ENCODE measurements at regions not wholly inside any gene's neighbourhood (a gene's known extent, or its start where the extent isn't known, plus 50 kb on each side); places are given as distances from the start of the nearest gene placed in this dataset.

DNA sequence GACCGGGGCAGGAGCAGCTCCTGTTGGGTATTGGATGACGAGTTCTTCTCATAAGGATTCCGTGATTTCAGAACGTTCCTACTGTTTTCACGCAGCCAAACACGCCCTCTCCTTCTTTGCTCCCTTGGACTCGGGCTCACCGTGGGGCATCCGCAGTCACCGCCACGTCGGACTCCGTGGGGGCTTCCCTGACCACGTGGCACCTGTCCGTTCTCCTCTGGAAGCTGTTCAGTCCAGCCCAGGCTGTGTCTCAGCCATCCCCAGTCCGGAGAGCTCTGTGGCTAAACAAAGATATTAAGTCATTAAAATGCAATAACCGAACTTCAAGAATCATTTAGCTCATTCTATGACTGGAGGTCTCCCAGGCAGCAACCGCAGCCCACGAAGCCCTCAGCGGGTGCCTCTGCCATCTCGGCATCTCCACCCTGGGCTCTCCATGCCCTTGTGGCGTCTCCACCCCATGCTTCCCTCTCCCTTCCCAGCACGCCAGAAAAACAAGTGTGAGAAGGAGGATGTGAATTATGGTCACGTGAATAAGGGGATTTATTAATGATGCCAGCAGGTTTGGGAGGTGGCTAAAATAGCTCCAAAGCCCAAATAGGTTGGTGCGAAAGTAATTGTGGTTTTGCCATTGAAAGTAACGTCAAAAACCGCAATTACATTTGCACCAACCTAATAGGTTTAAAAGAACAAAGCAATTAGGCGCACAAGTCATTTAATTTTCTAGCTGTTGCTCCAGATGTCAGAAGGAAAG is 224.6 kb upstream of the PPP2R2D start:
- Histone ChIP-seq H3K4me3 (no peak overlapping the region), H3K27me3 (peaks cover 0 to 8% of the 10 kb centered on the region in 2 donors), H3K27ac (no peak overlapping the region), H3K9me3 (peaks cover 0 to 21% (median 13%) of the 10 kb centered on the region in 3 donors), H3K36me3 (no peaks in the 10 kb centered on the region), H3K4me1 (no peaks in the 10 kb centered on the region)
- intact Hi-C loops (cut with DNase I; ENCODE audit: low total_unique reads) = no loop called here
- DNase-seq = no peak
- TF ChIP-seq CTCF (IDR thresholded peaks at IDR 0.05) = no peak

GRCh38 chr10:131676800-131677421 is 223.9 kb upstream of the PPP2R2D start:
- Histone ChIP-seq H3K36me3 (no peaks in the 10 kb centered on the region), H3K27me3 (peaks cover 0 to 8% of the 10 kb centered on the region in 2 donors), H3K27ac (no peak overlapping the region), H3K4me3 (no peak overlapping the region), H3K9me3 (peaks cover 0 to 21% (median 7%) of the 10 kb centered on the region in 3 donors), H3K4me1 (no peaks in the 10 kb centered on the region)
- no peak for TF ChIP-seq CTCF (IDR thresholded peaks at IDR 0.05)
- intact Hi-C loops (cut with DNase I; ENCODE audit: low total_unique reads) = no loop called here
- DNase-seq = no peak

- H3K4me1 ChIP-seq = no peaks in the 10 kb centered on the region
- H3K9me3 ChIP-seq = peaks cover 0 to 20% (median 7%) of the 10 kb centered on the region in 3 donors
- H3K36me3 ChIP-seq = no peaks in the 10 kb centered on the region
- no peak for TF ChIP-seq CTCF (IDR thresholded peaks at IDR 0.05)
- peaks cover 0 to 8% of the 10 kb centered on the region in 2 donors for H3K27me3 ChIP-seq
- no peak overlapping the region for H3K27ac ChIP-seq
- intact Hi-C loops (cut with DNase I; ENCODE audit: low total_unique reads) = no loop called here
- DNase-seq = no peak
- H3K4me3 ChIP-seq = no peak overlapping the region
These were observed 223.1 kb upstream of the PPP2R2D start for GRCh38 chr10:131677671-131678070.

DNA sequence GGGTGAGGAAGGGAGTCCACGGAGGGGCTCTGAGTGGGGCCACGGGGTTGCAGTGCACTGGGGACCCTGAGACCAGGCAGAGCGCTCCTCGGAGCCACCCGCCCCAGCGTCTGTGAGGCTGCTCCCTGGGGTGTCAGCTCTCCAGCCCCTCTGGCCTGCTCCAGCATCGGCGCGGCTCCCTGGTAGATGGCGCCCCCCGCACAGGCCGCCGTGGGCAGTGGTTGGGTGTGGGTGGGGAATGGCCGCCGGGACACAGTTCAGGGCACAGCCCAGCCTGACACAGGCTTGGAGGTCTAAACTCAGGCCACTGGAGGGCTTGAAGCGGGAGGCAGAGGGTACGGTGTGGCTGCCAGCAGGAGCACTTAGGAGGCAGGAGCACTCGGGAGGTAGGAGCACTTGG is 222.6 kb upstream of the PPP2R2D start:
- Histone ChIP-seq H3K27ac (no peak overlapping the region), H3K36me3 (no peaks in the 10 kb centered on the region), H3K4me1 (no peaks in the 10 kb centered on the region), H3K9me3 (peaks cover 0 to 16% (median 7%) of the 10 kb centered on the region in 3 donors), H3K4me3 (no peak overlapping the region), H3K27me3 (peaks cover 0 to 8% of the 10 kb centered on the region in 2 donors)
- DNase-seq = no peak
- intact Hi-C loops (cut with DNase I; ENCODE audit: low total_unique reads) = no loop called here
- no peak for TF ChIP-seq CTCF (IDR thresholded peaks at IDR 0.05)

GRCh38 chr10:131678613-131679012 is 222.2 kb upstream of the PPP2R2D start:
- DNase-seq = no peak
- Histone ChIP-seq H3K4me1 (no peaks in the 10 kb centered on the region), H3K9me3 (peaks cover 0 to 11% (median 7%) of the 10 kb centered on the region in 3 donors), H3K4me3 (no peak overlapping the region), H3K36me3 (no peaks in the 10 kb centered on the region), H3K27ac (no peak overlapping the region), H3K27me3 (peaks cover 0 to 9% of the 10 kb centered on the region in 2 donors)
- TF ChIP-seq CTCF (IDR thresholded peaks at IDR 0.05) = no peak
- intact Hi-C loops (cut with DNase I; ENCODE audit: low total_unique reads) = no loop called here

All from tibial artery (tissue), 4 donors.